SK-N-SH (cell line): ENCODE measurements at regions not wholly inside any gene's neighbourhood (a gene's known extent, or its start where the extent isn't known, plus 50 kb on each side); places are given as distances from the start of the nearest gene placed in this dataset.

Experiments used
- CTCF ChIP-seq: fragments of 200-600 bp; sonication (generic); IDR thresholded peaks from 2 replicates; pipeline ENCODE4 v1.6.1; 2017; ENCODE audit warnings: antibody characterized with exemption, mild to moderate bottlenecking, moderate library complexity
- EZH2phosphoT487 ChIP-seq: fragments of 200-600 bp; sonication (generic); IDR thresholded peaks from 2 replicates; pipeline ENCODE4 v1.6.1; 2017; ENCODE audit warnings: low read depth, mixed run types, mild to moderate bottlenecking, antibody characterized with exemption, moderate library complexity, borderline replicate concordance
- GABPA ChIP-seq: IDR thresholded peaks from 2 replicates; pipeline ENCODE4 v1.4.0; 2012; ENCODE audit warnings: low read depth, mild to moderate bottlenecking
- JUND ChIP-seq: IDR thresholded peaks from 2 replicates; pipeline ENCODE4 v1.4.0; 2012
- RAD21 ChIP-seq: IDR thresholded peaks from 2 replicates; pipeline ENCODE4 v1.6.1; 2012; ENCODE audit warnings: mild to moderate bottlenecking, low read length
- REST ChIP-seq: IDR thresholded peaks from 2 replicates; pipeline ENCODE4 v1.6.1; 2012; ENCODE audit warnings: mild to moderate bottlenecking, low read depth, low read length, moderate library complexity
- TAF1 ChIP-seq: IDR thresholded peaks from 2 replicates; pipeline ENCODE4 v1.6.1; 2012; ENCODE audit warnings: low read depth, mild to moderate bottlenecking, low read length, moderate library complexity, borderline replicate concordance

GRCh38 chr6:28725890-28726348 is 197.9 kb downstream of the TRIM27 start:
- TF ChIP-seq EZH2phosphoT487, result no peak
- TF ChIP-seq GABPA, result no peak
- no peak for TF ChIP-seq TAF1
- TF ChIP-seq CTCF, result no peak
- no peak for TF ChIP-seq REST
- no peak for TF ChIP-seq JUND
- no peak for TF ChIP-seq RAD21
